ENCODE measurements at regions not wholly inside any gene's neighbourhood (a gene's known extent, or its start where the extent isn't known, plus 50 kb on each side); places are given as distances from the start of the nearest gene placed in this dataset.

GRCh38 chr10:120328647-120329046, 128.4 kb upstream of the PLPP4 start:
- no peak for DNase-seq (ENCODE audit: low spot score)
- H3K27ac Mint-ChIP-seq (ENCODE audit: unreplicated experiment) = no peak overlapping the region
- no peaks in the 10 kb centered on the region for H3K36me3 Mint-ChIP-seq (ENCODE audit: low read depth)
- H3K4me1 Mint-ChIP-seq (ENCODE audit: low read depth) = no peaks in the 10 kb centered on the region
- H3K9me3 Mint-ChIP-seq (ENCODE audit: low read depth) = peaks cover 3% of the 10 kb centered on the region
- TF ChIP-seq CTCF (IDR thresholded peaks at IDR 0.05) = peak; percentile 17
- H3K27me3 Mint-ChIP-seq (ENCODE audit: low read depth) = peaks cover 5% of the 10 kb centered on the region
- no peak overlapping the region for H3K4me3 Mint-ChIP-seq (ENCODE audit: unreplicated experiment)

- Mint-ChIP-seq H3K9me3 (ENCODE audit: low read depth) (peaks cover 3% of the 10 kb centered on the region), H3K4me1 (ENCODE audit: low read depth) (no peaks in the 10 kb centered on the region), H3K27ac (ENCODE audit: unreplicated experiment) (no peak overlapping the region)
These were observed 121.5 kb upstream of the PLPP4 start for GRCh38 chr10:120335553-120335952.

GRCh38 chr10:120336306-120336910, 120.6 kb upstream of the PLPP4 start:
- no peak for TF ChIP-seq CTCF (IDR thresholded peaks at IDR 0.05)
- no peak overlapping the region for H3K27ac Mint-ChIP-seq (ENCODE audit: unreplicated experiment)
- H3K4me3 Mint-ChIP-seq (ENCODE audit: unreplicated experiment) = no peak overlapping the region
- DNase-seq (ENCODE audit: low spot score) = no peak
- H3K36me3 Mint-ChIP-seq (ENCODE audit: low read depth) = no peaks in the 10 kb centered on the region
- peaks cover 3% of the 10 kb centered on the region for H3K9me3 Mint-ChIP-seq (ENCODE audit: low read depth)
- peaks cover 9% of the 10 kb centered on the region for H3K27me3 Mint-ChIP-seq (ENCODE audit: low read depth)
- H3K4me1 Mint-ChIP-seq (ENCODE audit: low read depth) = no peaks in the 10 kb centered on the region

More at GRCh38 chr10:120335553-120335952, 121.5 kb upstream of the PLPP4 start:
- Mint-ChIP-seq H3K36me3 (ENCODE audit: low read depth) (no peaks in the 10 kb centered on the region), H3K27me3 (ENCODE audit: low read depth) (peaks cover 9% of the 10 kb centered on the region), H3K4me3 (ENCODE audit: unreplicated experiment) (no peak overlapping the region)
- DNase-seq (ENCODE audit: low spot score) = no peak
- no peak for TF ChIP-seq CTCF (IDR thresholded peaks at IDR 0.05)

GRCh38 chr10:120336911-120337540, 120.0 kb upstream of the PLPP4 start:
- DNase-seq (ENCODE audit: low spot score) = no peak
- H3K27ac Mint-ChIP-seq (ENCODE audit: unreplicated experiment) = no peak overlapping the region
- peaks cover 3% of the 10 kb centered on the region for H3K9me3 Mint-ChIP-seq (ENCODE audit: low read depth)
- H3K4me1 Mint-ChIP-seq (ENCODE audit: low read depth) = no peaks in the 10 kb centered on the region
- peaks cover 9% of the 10 kb centered on the region for H3K27me3 Mint-ChIP-seq (ENCODE audit: low read depth)
- no peaks in the 10 kb centered on the region for H3K36me3 Mint-ChIP-seq (ENCODE audit: low read depth)
- TF ChIP-seq CTCF (IDR thresholded peaks at IDR 0.05) = peak; percentile 81
- H3K4me3 Mint-ChIP-seq (ENCODE audit: unreplicated experiment) = no peak overlapping the region

- peaks cover 16% of the 10 kb centered on the region for H3K27me3 Mint-ChIP-seq (ENCODE audit: low read depth)
- no peak for DNase-seq (ENCODE audit: low spot score)
- H3K27ac Mint-ChIP-seq (ENCODE audit: unreplicated experiment) = no peak overlapping the region
These were observed 114.8 kb upstream of the PLPP4 start for GRCh38 chr10:120342115-120342714.

More at GRCh38 chr10:120342115-120342714, 114.8 kb upstream of the PLPP4 start:
- H3K36me3 Mint-ChIP-seq (ENCODE audit: low read depth) = no peaks in the 10 kb centered on the region
- no peak for TF ChIP-seq CTCF (IDR thresholded peaks at IDR 0.05)
- no peaks in the 10 kb centered on the region for H3K9me3 Mint-ChIP-seq (ENCODE audit: low read depth)
- H3K4me3 Mint-ChIP-seq (ENCODE audit: unreplicated experiment) = no peak overlapping the region
- H3K4me1 Mint-ChIP-seq (ENCODE audit: low read depth) = no peaks in the 10 kb centered on the region

Data from chondrocyte (in vitro differentiated cells).